ENCODE measurements at regions not wholly inside any gene's neighbourhood (a gene's known extent, or its start where the extent isn't known, plus 50 kb on each side); places are given as distances from the start of the nearest gene placed in this dataset.
"Not testable (repeated sequence)": the region's sequence is repeated elsewhere in the genome, so short reads cannot be mapped to it uniquely, and the experiment has no call there.

DNA sequence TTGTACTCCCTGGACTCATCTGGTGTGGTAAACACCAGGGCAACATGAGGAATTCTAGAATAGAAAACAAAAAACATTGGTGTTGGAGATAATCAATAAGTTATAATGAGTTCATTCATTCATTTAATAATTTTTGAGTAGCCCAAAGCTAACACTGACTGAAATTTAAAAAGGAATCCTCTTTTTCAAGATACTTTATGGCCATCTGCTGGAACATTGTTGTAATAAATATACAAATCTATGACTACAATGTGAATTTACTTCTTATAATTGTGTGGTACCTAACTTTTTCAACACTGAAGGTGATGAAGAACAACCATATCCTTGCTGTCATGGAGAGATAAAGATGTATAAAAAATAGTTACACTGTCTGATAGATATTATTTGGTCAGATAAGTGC, 687.3 kb upstream of the MIS18BP1 start:
- H3K9me2 ChIP-seq (replicated peaks; ENCODE audit: insufficient read depth, low read length) = no peaks in the 10 kb centered on the region
- no peaks in the 10 kb centered on the region for H3K79me2 ChIP-seq (ENCODE audit: low read length)
- H3K9me3 ChIP-seq (replicated peaks; ENCODE audit: insufficient read depth, low read length) = no peaks in the 10 kb centered on the region
- no peaks in the 10 kb centered on the region for H3F3A ChIP-seq (ENCODE audit: insufficient read depth, low read length)
- no peaks in the 10 kb centered on the region for H3K36me3 ChIP-seq (replicated peaks; ENCODE audit: insufficient read depth, low read length)
- TF ChIP-seq, protein P1, sequence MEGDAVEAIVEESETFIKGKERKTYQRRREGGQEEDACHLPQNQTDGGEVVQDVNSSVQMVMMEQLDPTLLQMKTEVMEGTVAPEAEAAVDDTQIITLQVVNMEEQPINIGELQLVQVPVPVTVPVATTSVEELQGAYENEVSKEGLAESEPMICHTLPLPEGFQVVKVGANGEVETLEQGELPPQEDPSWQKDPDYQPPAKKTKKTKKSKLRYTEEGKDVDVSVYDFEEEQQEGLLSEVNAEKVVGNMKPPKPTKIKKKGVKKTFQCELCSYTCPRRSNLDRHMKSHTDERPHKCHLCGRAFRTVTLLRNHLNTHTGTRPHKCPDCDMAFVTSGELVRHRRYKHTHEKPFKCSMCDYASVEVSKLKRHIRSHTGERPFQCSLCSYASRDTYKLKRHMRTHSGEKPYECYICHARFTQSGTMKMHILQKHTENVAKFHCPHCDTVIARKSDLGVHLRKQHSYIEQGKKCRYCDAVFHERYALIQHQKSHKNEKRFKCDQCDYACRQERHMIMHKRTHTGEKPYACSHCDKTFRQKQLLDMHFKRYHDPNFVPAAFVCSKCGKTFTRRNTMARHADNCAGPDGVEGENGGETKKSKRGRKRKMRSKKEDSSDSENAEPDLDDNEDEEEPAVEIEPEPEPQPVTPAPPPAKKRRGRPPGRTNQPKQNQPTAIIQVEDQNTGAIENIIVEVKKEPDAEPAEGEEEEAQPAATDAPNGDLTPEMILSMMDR (IDR thresholded peaks at IDR 0.05; ENCODE audit: low read length) = no peak
- H3K27me3 ChIP-seq (replicated peaks; ENCODE audit: insufficient read depth, low read length) = no peaks in the 10 kb centered on the region
- H4K20me1 ChIP-seq (ENCODE audit: insufficient read depth, low read length) = no peaks in the 10 kb centered on the region
- no peaks in the 10 kb centered on the region for H3K4me1 ChIP-seq (ENCODE audit: low read length)
- no peak overlapping the region for H2AFZ ChIP-seq (ENCODE audit: low read length)
- DNase-seq = no peak
- no peak overlapping the region for H3K9ac ChIP-seq (ENCODE audit: low read length)
- no peak overlapping the region for H3K4me3 ChIP-seq (ENCODE audit: low read length)
- H3K27ac ChIP-seq (ENCODE audit: low read length) = no peak overlapping the region
- no peak overlapping the region for H3K4me2 ChIP-seq (ENCODE audit: low read depth, low read length)

GRCh38 chr14:45939572-45939971, 686.6 kb upstream of the MIS18BP1 start:
- no peaks in the 10 kb centered on the region for H3K9me2 ChIP-seq (replicated peaks; ENCODE audit: insufficient read depth, low read length)
- H3K27ac ChIP-seq (ENCODE audit: low read length) = no peak overlapping the region
- H3F3A ChIP-seq (ENCODE audit: insufficient read depth, low read length) = no peaks in the 10 kb centered on the region
- H3K4me2 ChIP-seq (ENCODE audit: low read depth, low read length) = no peak overlapping the region
- no peaks in the 10 kb centered on the region for H3K79me2 ChIP-seq (ENCODE audit: low read length)
- no peaks in the 10 kb centered on the region for H3K4me1 ChIP-seq (ENCODE audit: low read length)
- TF ChIP-seq, protein P1 (IDR thresholded peaks at IDR 0.05; ENCODE audit: low read length) = no peak
- no peak for TF ChIP-seq EZH2phosphoT487 (IDR thresholded peaks at IDR 0.05; ENCODE audit: low read length)
- no peak for TF ChIP-seq EZH2 (optimal IDR thresholded peaks at IDR 0.05; ENCODE audit: low read depth, low read length)
- no peak overlapping the region for H2AFZ ChIP-seq (ENCODE audit: low read length)
- no peak overlapping the region for H3K9ac ChIP-seq (ENCODE audit: low read length)
- H3K36me3 ChIP-seq (replicated peaks; ENCODE audit: insufficient read depth, low read length) = no peaks in the 10 kb centered on the region
- H3K27me3 ChIP-seq (replicated peaks; ENCODE audit: insufficient read depth, low read length) = no peaks in the 10 kb centered on the region
- DNase-seq = no peak
- no peaks in the 10 kb centered on the region for H3K9me3 ChIP-seq (replicated peaks; ENCODE audit: insufficient read depth, low read length)
- no peak overlapping the region for H3K4me3 ChIP-seq (ENCODE audit: low read length)
- no peaks in the 10 kb centered on the region for H4K20me1 ChIP-seq (ENCODE audit: insufficient read depth, low read length)

GRCh38 chr14:45919995-45920394, 667.0 kb upstream of the MIS18BP1 start:
- not testable (repeated sequence) for H3K4me3 ChIP-seq (ENCODE audit: low read length); H3K9me3 ChIP-seq (replicated peaks; ENCODE audit: insufficient read depth, low read length); H3K27me3 ChIP-seq (replicated peaks; ENCODE audit: insufficient read depth, low read length); H3K27ac ChIP-seq (ENCODE audit: low read length); H2AFZ ChIP-seq (ENCODE audit: low read length); H3K4me1 ChIP-seq (ENCODE audit: low read length); H3K9ac ChIP-seq (ENCODE audit: low read length); H3K36me3 ChIP-seq (replicated peaks; ENCODE audit: insufficient read depth, low read length); H3K9me2 ChIP-seq (replicated peaks; ENCODE audit: insufficient read depth, low read length); H4K20me1 ChIP-seq (ENCODE audit: insufficient read depth, low read length); DNase-seq; H3K79me2 ChIP-seq (ENCODE audit: low read length); H3K4me2 ChIP-seq (ENCODE audit: low read depth, low read length); H3F3A ChIP-seq (ENCODE audit: insufficient read depth, low read length)

DNA sequence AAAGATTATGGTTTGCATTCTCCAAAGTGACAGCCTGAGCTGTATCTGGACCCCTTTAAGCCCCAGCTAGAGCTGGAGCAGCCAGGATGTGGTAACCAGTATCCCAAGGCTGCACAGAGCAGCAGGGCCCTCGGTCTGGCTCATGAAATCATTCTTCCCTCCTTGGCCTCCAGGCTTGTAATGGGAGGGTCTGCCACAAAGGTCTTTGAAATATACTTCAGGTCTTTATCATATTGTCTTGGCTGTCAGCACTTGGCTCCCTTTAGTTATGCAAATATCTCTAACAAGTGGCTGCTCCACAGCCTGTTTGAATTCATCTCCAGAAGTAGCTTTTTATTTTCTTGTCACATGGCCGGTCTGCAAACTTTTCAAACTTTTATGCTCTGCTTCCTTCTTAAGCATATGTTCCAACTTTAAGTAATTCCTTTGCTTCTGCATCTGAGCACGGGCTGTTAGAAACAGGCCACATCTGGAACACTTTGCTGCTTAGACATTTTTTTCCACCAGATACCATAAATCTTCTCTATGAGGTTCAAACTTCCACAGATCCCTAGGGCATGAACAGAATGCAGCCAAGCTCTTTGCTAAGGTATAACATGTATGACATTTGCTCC, 663.4 kb upstream of the MIS18BP1 start:
- H3K27ac ChIP-seq (ENCODE audit: low read length) = no peak overlapping the region
- no peak overlapping the region for H3K4me3 ChIP-seq (ENCODE audit: low read length)
- DNase-seq = no peak
- TF ChIP-seq EZH2phosphoT487 (IDR thresholded peaks at IDR 0.05; ENCODE audit: low read length) = no peak
- TF ChIP-seq, protein P1 (IDR thresholded peaks at IDR 0.05; ENCODE audit: low read length) = no peak
- no peak for TF ChIP-seq EZH2 (optimal IDR thresholded peaks at IDR 0.05; ENCODE audit: low read depth, low read length)
- no peaks in the 10 kb centered on the region for H3K79me2 ChIP-seq (ENCODE audit: low read length)
- no peaks in the 10 kb centered on the region for H4K20me1 ChIP-seq (ENCODE audit: insufficient read depth, low read length)
- no peaks in the 10 kb centered on the region for H3K27me3 ChIP-seq (replicated peaks; ENCODE audit: insufficient read depth, low read length)
- no peaks in the 10 kb centered on the region for H3F3A ChIP-seq (ENCODE audit: insufficient read depth, low read length)
- no peak overlapping the region for H2AFZ ChIP-seq (ENCODE audit: low read length)
- H3K4me2 ChIP-seq (ENCODE audit: low read depth, low read length) = no peak overlapping the region
- no peaks in the 10 kb centered on the region for H3K9me3 ChIP-seq (replicated peaks; ENCODE audit: insufficient read depth, low read length)
- H3K9me2 ChIP-seq (replicated peaks; ENCODE audit: insufficient read depth, low read length) = no peaks in the 10 kb centered on the region
- H3K36me3 ChIP-seq (replicated peaks; ENCODE audit: insufficient read depth, low read length) = no peaks in the 10 kb centered on the region
- no peak overlapping the region for H3K9ac ChIP-seq (ENCODE audit: low read length)
- H3K4me1 ChIP-seq (ENCODE audit: low read length) = no peaks in the 10 kb centered on the region

Measured in MM.1S (cell line).